Natural killer cell (primary cell): ENCODE measurements at regions not wholly inside any gene's neighbourhood (a gene's known extent, or its start where the extent isn't known, plus 50 kb on each side); places are given as distances from the start of the nearest gene placed in this dataset.

Source experiments
- ATAC-seq, 3 donors: fragments of 150-1000 bp in 2 of 3; fragments of 200-7000 bp in 1 of 3; cut with Tn5 transposase; 1 replicate in 1 of 3; 2 replicates in 2 of 3; pipeline ENCODE4 v1.10.0; 2021; ENCODE audit warnings: mild to moderate bottlenecking in 2 of 3, moderate library complexity in 2 of 3
- DNase-seq, 2 donors: peaks; one replicate each; pipeline versions ENCODE4 v3.0.0 to v3.0.0-alpha.2; 2013 to 2021; ENCODE audit warnings: mixed read lengths in 1 of 2
- H3K27ac ChIP-seq: one replicate; pipeline ENCODE4 v1.5.1; 2013; ENCODE audit warnings: mild to moderate bottlenecking, low read length
- H3K27me3 ChIP-seq: one replicate; pipeline ENCODE4 v1.6.1; 2013; ENCODE audit warnings: low read length; ENCODE audit not compliant: control insufficient read depth, insufficient read depth
- H3K36me3 ChIP-seq: one replicate; pipeline ENCODE4 v1.6.1; 2013; ENCODE audit warnings: low read length; ENCODE audit not compliant: control insufficient read depth, insufficient read depth
- H3K4me1 ChIP-seq: one replicate; pipeline ENCODE4 v1.6.1; 2013; ENCODE audit warnings: low read length; ENCODE audit not compliant: control insufficient read depth, insufficient read depth
- H3K4me3 ChIP-seq: one replicate; pipeline ENCODE4 v1.5.1; 2013; ENCODE audit warnings: low read length
- H3K9me3 ChIP-seq: one replicate; pipeline ENCODE4 v1.6.1; 2013; ENCODE audit warnings: low read length; ENCODE audit not compliant: control insufficient read depth, insufficient read depth
- H3K27ac Mint-ChIP-seq, 2 donors: one replicate each; pipeline ENCODE4 v1.8.0; 2022; ENCODE audit warnings: mild to moderate bottlenecking in 2 of 2, mixed read lengths in 2 of 2, moderate library complexity in 1 of 2
- H3K27me3 Mint-ChIP-seq, 2 donors: one replicate each; pipeline ENCODE4 v1.8.0; 2022; ENCODE audit warnings: low read depth in 2 of 2, mixed read lengths in 2 of 2
- H3K36me3 Mint-ChIP-seq: one replicate; pipeline ENCODE4 v1.8.0; 2022; ENCODE audit warnings: mixed read lengths
- H3K4me1 Mint-ChIP-seq, 2 donors: one replicate each; pipeline ENCODE4 v1.8.0; 2022; ENCODE audit warnings: mixed read lengths in 2 of 2
- H3K4me3 Mint-ChIP-seq: one replicate; pipeline ENCODE4 v1.8.0; 2022; ENCODE audit warnings: mild to moderate bottlenecking, moderate library complexity, mixed read lengths
- H3K9me3 Mint-ChIP-seq, 2 donors: one replicate each; pipeline ENCODE4 v1.8.0; 2022; ENCODE audit warnings: mixed read lengths in 2 of 2
- WGBS: methylation state at CpG from one replicate; pipeline ENCODE4 v1.1.7; 2013; ENCODE audit warnings: missing lambda C conversion rate; ENCODE audit not compliant: insufficient coverage; 5-methylcytosine and 5-hydroxymethylcytosine counted together
- intact Hi-C: fragments of 100-400 bp; cut with micrococcal nuclease; formaldehyde crosslinking; loops from one replicate; pipeline ENCODE4 v1.14.2; 2022
- TF ChIP-seq, protein P1 (sequence below): fragments of 200-600 bp; IDR thresholded peaks from one replicate; pipeline ENCODE4 v1.8.0; 2022; ENCODE audit warnings: antibody characterized with exemption

DNA sequence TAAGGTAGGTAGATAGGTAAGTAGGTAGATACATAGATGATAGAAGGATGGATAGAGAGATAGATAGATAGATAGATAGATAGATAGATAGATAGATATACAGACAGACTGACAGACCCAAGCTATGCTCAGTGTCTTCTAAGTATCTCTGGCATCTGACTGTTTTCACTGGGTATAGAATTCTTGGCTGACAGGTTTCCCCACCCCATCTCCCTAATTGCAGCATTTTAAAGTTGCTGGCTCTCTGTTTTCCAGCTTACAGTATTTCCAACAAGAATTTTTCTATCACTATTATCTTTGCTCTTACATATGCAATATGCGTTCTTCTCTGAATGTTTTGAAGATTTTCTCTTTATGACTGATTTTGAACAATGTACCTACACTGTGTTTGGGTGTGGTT, 328.7 kb downstream of the TCERG1L start:
- WGBS, result no CpG with 5 or more reads among the region's 1 CpG
- Mint-ChIP-seq H3K9me3 (peaks cover 2 to 8% of the 10 kb centered on the region in 2 donors), H3K4me1 (no peaks in the 10 kb centered on the region), H3K27me3 (no peaks in the 10 kb centered on the region), H3K36me3 (no peaks in the 10 kb centered on the region), H3K4me3 (no peak overlapping the region), H3K27ac (no peak overlapping the region)
- intact Hi-C loops, result no loop called here
- H3K4me1 ChIP-seq, result no peaks in the 10 kb centered on the region
- no peak overlapping the region for H3K4me3 ChIP-seq
- H3K27ac ChIP-seq, result no peak overlapping the region
- no peak for DNase-seq
- H3K36me3 ChIP-seq, result no peaks in the 10 kb centered on the region
- no peaks in the 10 kb centered on the region for H3K9me3 ChIP-seq
- no peak for ATAC-seq
- TF ChIP-seq, protein P1, sequence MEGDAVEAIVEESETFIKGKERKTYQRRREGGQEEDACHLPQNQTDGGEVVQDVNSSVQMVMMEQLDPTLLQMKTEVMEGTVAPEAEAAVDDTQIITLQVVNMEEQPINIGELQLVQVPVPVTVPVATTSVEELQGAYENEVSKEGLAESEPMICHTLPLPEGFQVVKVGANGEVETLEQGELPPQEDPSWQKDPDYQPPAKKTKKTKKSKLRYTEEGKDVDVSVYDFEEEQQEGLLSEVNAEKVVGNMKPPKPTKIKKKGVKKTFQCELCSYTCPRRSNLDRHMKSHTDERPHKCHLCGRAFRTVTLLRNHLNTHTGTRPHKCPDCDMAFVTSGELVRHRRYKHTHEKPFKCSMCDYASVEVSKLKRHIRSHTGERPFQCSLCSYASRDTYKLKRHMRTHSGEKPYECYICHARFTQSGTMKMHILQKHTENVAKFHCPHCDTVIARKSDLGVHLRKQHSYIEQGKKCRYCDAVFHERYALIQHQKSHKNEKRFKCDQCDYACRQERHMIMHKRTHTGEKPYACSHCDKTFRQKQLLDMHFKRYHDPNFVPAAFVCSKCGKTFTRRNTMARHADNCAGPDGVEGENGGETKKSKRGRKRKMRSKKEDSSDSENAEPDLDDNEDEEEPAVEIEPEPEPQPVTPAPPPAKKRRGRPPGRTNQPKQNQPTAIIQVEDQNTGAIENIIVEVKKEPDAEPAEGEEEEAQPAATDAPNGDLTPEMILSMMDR, result no peak
- H3K27me3 ChIP-seq, result no peaks in the 10 kb centered on the region

GRCh38 chr10:130983749-130984148, 327.8 kb downstream of the TCERG1L start:
- Histone ChIP-seq H3K4me1 (no peaks in the 10 kb centered on the region), H3K9me3 (no peaks in the 10 kb centered on the region), H3K36me3 (no peaks in the 10 kb centered on the region), H3K4me3 (no peak overlapping the region), H3K27ac (no peak overlapping the region), H3K27me3 (no peaks in the 10 kb centered on the region)
- Mint-ChIP-seq H3K27ac (no peak overlapping the region), H3K4me1 (no peaks in the 10 kb centered on the region), H3K4me3 (no peak overlapping the region), H3K27me3 (no peaks in the 10 kb centered on the region), H3K9me3 (peaks cover 2 to 8% of the 10 kb centered on the region in 2 donors), H3K36me3 (no peaks in the 10 kb centered on the region)
- 79% methylated on average over 1 of the region's 2 CpGs for WGBS
- intact Hi-C loops, result no loop called here
- ATAC-seq, result no peak
- TF ChIP-seq, protein P1, result no peak
- DNase-seq, result no peak

DNA sequence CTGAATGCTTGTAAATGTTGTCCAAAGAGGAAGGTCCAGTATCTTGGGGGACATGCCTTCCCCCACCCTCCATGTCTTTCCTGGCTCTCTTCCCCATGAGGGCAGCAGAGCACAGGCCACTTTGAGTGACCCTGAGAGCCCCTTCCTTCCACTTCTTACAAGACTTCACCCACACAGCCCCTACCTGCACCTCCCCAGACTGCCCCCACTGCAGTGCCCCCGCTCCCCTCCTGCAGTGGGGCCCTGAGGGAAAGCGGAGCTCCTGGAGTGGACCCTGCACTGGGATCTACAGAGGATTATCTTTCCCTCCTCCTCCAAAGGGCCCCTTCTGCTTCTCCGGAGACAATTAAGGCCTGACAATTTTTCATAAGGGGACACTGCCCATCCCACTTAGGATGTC, 326.8 kb downstream of the TCERG1L start:
- TF ChIP-seq, protein P1, result no peak
- intact Hi-C loops, result no loop called here
- Mint-ChIP-seq H3K4me3 (no peak overlapping the region), H3K27me3 (no peaks in the 10 kb centered on the region), H3K27ac (no peak overlapping the region), H3K4me1 (no peaks in the 10 kb centered on the region), H3K36me3 (no peaks in the 10 kb centered on the region), H3K9me3 (peaks cover 2 to 8% of the 10 kb centered on the region in 2 donors)
- H3K9me3 ChIP-seq, result no peaks in the 10 kb centered on the region
- ATAC-seq, result no peak
- H3K4me3 ChIP-seq, result no peak overlapping the region
- no peaks in the 10 kb centered on the region for H3K36me3 ChIP-seq
- 83% methylated on average over 3 of the region's 3 CpGs for WGBS
- H3K4me1 ChIP-seq, result no peaks in the 10 kb centered on the region
- no peaks in the 10 kb centered on the region for H3K27me3 ChIP-seq
- no peak overlapping the region for H3K27ac ChIP-seq
- no peak for DNase-seq

DNA sequence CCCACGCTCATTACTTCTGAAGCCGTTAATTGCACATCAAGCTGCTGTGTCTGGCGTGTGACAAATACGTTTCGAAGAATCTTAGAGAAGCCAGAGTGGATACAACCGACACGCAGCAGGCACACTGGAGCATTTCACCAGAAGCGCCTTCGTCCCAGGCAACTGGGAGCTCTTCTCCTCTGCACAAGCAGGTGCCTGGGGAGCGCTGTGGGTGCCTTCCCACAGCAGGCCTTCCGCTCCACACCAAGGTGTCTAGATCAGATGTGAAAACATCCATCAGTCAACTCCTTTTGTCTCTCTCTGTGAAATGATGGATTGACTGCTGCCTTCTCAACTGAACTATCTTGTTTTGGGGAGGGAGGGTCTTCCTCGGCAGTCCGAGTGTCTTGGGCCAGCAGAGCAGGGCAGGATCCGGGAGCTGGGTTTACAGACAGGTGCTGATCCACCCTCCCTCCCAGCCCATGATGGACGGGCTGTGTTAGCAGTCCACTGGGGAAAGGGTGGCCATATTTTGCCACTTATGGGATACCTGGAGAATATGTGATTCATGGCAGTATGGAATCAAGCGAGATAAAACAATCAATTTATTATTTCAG, 326.3 kb downstream of the TCERG1L start:
- intact Hi-C loops, result no loop called here
- DNase-seq (no peak), ATAC-seq (no peak)
- Histone ChIP-seq H3K4me1 (no peaks in the 10 kb centered on the region), H3K4me3 (no peak overlapping the region), H3K9me3 (no peaks in the 10 kb centered on the region), H3K36me3 (no peaks in the 10 kb centered on the region), H3K27ac (no peak overlapping the region), H3K27me3 (no peaks in the 10 kb centered on the region)
- Mint-ChIP-seq H3K4me3 (no peak overlapping the region), H3K4me1 (no peaks in the 10 kb centered on the region), H3K36me3 (no peaks in the 10 kb centered on the region), H3K27me3 (no peaks in the 10 kb centered on the region), H3K9me3 (peaks cover 2 to 8% of the 10 kb centered on the region in 2 donors), H3K27ac (no peak overlapping the region)
- TF ChIP-seq, protein P1, result no peak
- 90% methylated on average over 15 of the region's 16 CpGs for WGBS
